GM06990 (cell line): ENCODE measurements at regions not wholly inside any gene's neighbourhood (a gene's known extent, or its start where the extent isn't known, plus 50 kb on each side); places are given as distances from the start of the nearest gene placed in this dataset.

Experiments used
- DNase-seq: peaks from one replicate; pipeline ENCODE4 v3.0.0-alpha.2; 2011; ENCODE audit not compliant: insufficient read length; ENCODE audit errors: extremely low read depth
- H3K27me3 ChIP-seq: replicated peaks from 2 replicates; pipeline ENCODE4 v1.6.0; 2011; ENCODE audit warnings: low read length; ENCODE audit not compliant: control insufficient read depth, insufficient read depth
- H3K36me3 ChIP-seq: 2 replicates; pipeline ENCODE4 v1.5.1; 2011; ENCODE audit warnings: low read length; ENCODE audit not compliant: control insufficient read depth, insufficient read depth
- H3K4me3 ChIP-seq: replicated peaks from 2 replicates; pipeline ENCODE4 v1.5.1; 2011; ENCODE audit warnings: low read depth, mild to moderate bottlenecking, control low read depth, low read length
- CTCF ChIP-seq: IDR thresholded peaks from 2 replicates; pipeline ENCODE4 v1.5.1; 2011; ENCODE audit warnings: low read length, control low read depth, mild to moderate bottlenecking, inconsistent platforms; ENCODE audit not compliant: insufficient read depth, poor library complexity, severe bottlenecking

- no peak for DNase-seq
- no peak overlapping the region for H3K4me3 ChIP-seq
- no peaks in the 10 kb centered on the region; the same call in none of the 2 replicates for H3K27me3 ChIP-seq
- no peak for TF ChIP-seq CTCF
- no peaks in the 10 kb centered on the region for H3K36me3 ChIP-seq
These were observed 73.4 kb downstream of the PLXNA1 start for GRCh38 chr3:127056281-127056680.

GRCh38 chr3:127056976-127057375, 74.1 kb downstream of the PLXNA1 start:
- no peak for TF ChIP-seq CTCF
- no peak for DNase-seq
- H3K4me3 ChIP-seq = no peak overlapping the region
- H3K27me3 ChIP-seq = no peaks in the 10 kb centered on the region; the same call in none of the 2 replicates
- no peaks in the 10 kb centered on the region for H3K36me3 ChIP-seq

- H3K27me3 ChIP-seq = peaks cover 1% of the 10 kb centered on the region
- no peak for TF ChIP-seq CTCF
- H3K36me3 ChIP-seq = no peaks in the 10 kb centered on the region
- H3K4me3 ChIP-seq = no peak overlapping the region
- no peak for DNase-seq
These were observed 76.2 kb downstream of the PLXNA1 start for GRCh38 chr3:127059072-127059471.

- H3K4me3 ChIP-seq = no peak overlapping the region
- H3K27me3 ChIP-seq = peaks cover 1% of the 10 kb centered on the region; the same call in 1 of the 2 replicates
- no peaks in the 10 kb centered on the region for H3K36me3 ChIP-seq
- TF ChIP-seq CTCF = no peak
- DNase-seq = no peak
These were observed 78.7 kb downstream of the PLXNA1 start for GRCh38 chr3:127061641-127062040.

- no peak for DNase-seq
- no peak for TF ChIP-seq CTCF
- H3K27me3 ChIP-seq = peaks cover 1% of the 10 kb centered on the region; the same call in 1 of the 2 replicates
- no peak overlapping the region for H3K4me3 ChIP-seq
- H3K36me3 ChIP-seq = no peaks in the 10 kb centered on the region
These were observed 80.0 kb downstream of the PLXNA1 start for GRCh38 chr3:127062926-127063325.

GRCh38 chr3:127063916-127064315, 81.0 kb downstream of the PLXNA1 start:
- DNase-seq = no peak
- no peaks in the 10 kb centered on the region for H3K36me3 ChIP-seq
- TF ChIP-seq CTCF = no peak
- peaks cover 4% of the 10 kb centered on the region; the same call in 1 of the 2 replicates for H3K27me3 ChIP-seq
- H3K4me3 ChIP-seq = no peak overlapping the region
